ENCODE measurements at regions not wholly inside any gene's neighbourhood (a gene's known extent, or its start where the extent isn't known, plus 50 kb on each side); places are given as distances from the start of the nearest gene placed in this dataset.

GRCh38 chr9:84129529-84129928 is 148.9 kb downstream of the RMI1 start:
- H3K9me3 ChIP-seq (ENCODE audit: low read length): no peaks in the 10 kb centered on the region
- TF ChIP-seq RAD21 (conservative IDR thresholded peaks at IDR 0.05): no peak
- TF ChIP-seq CTCF (IDR thresholded peaks at IDR 0.05; ENCODE audit: poor library complexity, severe bottlenecking): no peak
- no peak for TF ChIP-seq POLR2AphosphoS5 (IDR thresholded peaks at IDR 0.05)
- no peak for TF ChIP-seq MXI1 (conservative IDR thresholded peaks at IDR 0.05; ENCODE audit: poor library complexity, severe bottlenecking)
- no peak for TF ChIP-seq EP300 (conservative IDR thresholded peaks at IDR 0.05; ENCODE audit: poor library complexity, severe bottlenecking)
- no peaks in the 10 kb centered on the region for H3F3A ChIP-seq (ENCODE audit: insufficient read depth, low read length, poor library complexity, severe bottlenecking)

DNA sequence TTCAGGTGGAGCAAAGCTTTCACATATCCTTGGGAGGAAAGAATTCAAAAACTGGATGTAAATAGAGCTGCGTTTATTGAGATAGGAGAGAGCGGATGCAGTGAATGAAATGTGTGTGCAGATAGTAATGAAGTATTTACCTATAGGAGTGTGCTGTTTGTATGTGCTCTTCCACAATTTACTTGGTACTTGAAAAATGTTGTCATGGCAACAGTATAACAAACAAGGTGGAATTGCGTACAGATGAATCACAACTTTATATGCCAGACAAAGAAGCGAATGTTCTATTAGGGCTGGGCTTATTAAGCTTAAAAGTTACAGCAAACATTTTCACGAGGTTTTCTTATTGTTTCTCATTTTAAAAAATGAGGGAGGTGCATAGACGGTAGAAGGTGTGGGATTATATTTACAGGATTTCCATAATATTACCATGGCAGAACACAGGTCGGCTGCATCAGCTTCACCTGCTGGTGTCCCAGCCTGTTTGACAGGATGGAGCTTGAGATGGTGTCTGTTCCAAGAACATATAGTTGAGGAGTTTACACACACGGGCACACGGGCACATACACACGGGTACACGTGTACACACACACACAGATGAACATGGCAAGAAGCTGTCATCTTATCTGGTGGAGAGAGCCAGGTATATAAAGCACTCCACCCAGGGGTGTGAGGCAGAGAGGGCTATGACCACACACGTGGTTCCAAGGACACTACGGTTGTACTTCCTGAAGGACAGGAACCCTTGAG is 155.7 kb downstream of the RMI1 start:
- Histone ChIP-seq H3K9me2 (ENCODE audit: insufficient read depth, low read length) (no peaks in the 10 kb centered on the region), H3K4me3 (ENCODE audit: low read length) (no peak overlapping the region), H3K4me2 (ENCODE audit: low read length) (no peak overlapping the region), H2AFZ (ENCODE audit: low read depth, low read length) (no peak overlapping the region), H3K36me3 (ENCODE audit: insufficient read depth, low read length) (no peaks in the 10 kb centered on the region), H3K9me3 (ENCODE audit: low read length) (no peaks in the 10 kb centered on the region), H3K27me3 (ENCODE audit: insufficient read depth, low read depth, low read length) (peaks cover 20% of the 10 kb centered on the region), H3K9ac (ENCODE audit: low read length) (no peak overlapping the region), H3K79me2 (replicated peaks; ENCODE audit: insufficient read depth, low read length) (no peaks in the 10 kb centered on the region), H3K27ac (ENCODE audit: low read length) (no peak overlapping the region), H4K20me1 (ENCODE audit: insufficient read depth) (no peaks in the 10 kb centered on the region), H3F3A (ENCODE audit: insufficient read depth, low read length, poor library complexity, severe bottlenecking) (no peaks in the 10 kb centered on the region)
- TF ChIP-seq EZH2 (IDR thresholded peaks at IDR 0.05; ENCODE audit: borderline replicate concordance, insufficient read depth, low read length, poor library complexity, severe bottlenecking) (no peak), MXI1 (conservative IDR thresholded peaks at IDR 0.05; ENCODE audit: poor library complexity, severe bottlenecking) (no peak), SMC3 (conservative IDR thresholded peaks at IDR 0.05; ENCODE audit: poor library complexity) (no peak), TAF1 (IDR thresholded peaks at IDR 0.05; ENCODE audit: low read depth) (no peak), EP300 (conservative IDR thresholded peaks at IDR 0.05; ENCODE audit: poor library complexity, severe bottlenecking) (no peak), REST (IDR thresholded peaks at IDR 0.05; ENCODE audit: borderline replicate concordance) (no peak), POLR2AphosphoS5 (IDR thresholded peaks at IDR 0.05) (no peak), RAD21 (conservative IDR thresholded peaks at IDR 0.05) (no peak), CTCF (IDR thresholded peaks at IDR 0.05; ENCODE audit: poor library complexity, severe bottlenecking) (no peak)

More at GRCh38 chr9:84129529-84129928, 148.9 kb downstream of the RMI1 start:
- H2AFZ ChIP-seq (ENCODE audit: low read depth, low read length): no peak overlapping the region
- no peaks in the 10 kb centered on the region for H3K79me2 ChIP-seq (replicated peaks; ENCODE audit: insufficient read depth, low read length)
- no peaks in the 10 kb centered on the region for H3K27me3 ChIP-seq (ENCODE audit: insufficient read depth, low read depth, low read length)
- no peak overlapping the region for H3K4me2 ChIP-seq (ENCODE audit: low read length)
- no peaks in the 10 kb centered on the region for H3K36me3 ChIP-seq (ENCODE audit: insufficient read depth, low read length)
- H3K9me2 ChIP-seq (ENCODE audit: insufficient read depth, low read length): no peaks in the 10 kb centered on the region
- H4K20me1 ChIP-seq (ENCODE audit: insufficient read depth): no peaks in the 10 kb centered on the region
- no peak overlapping the region for H3K9ac ChIP-seq (ENCODE audit: low read length)
- H3K27ac ChIP-seq (ENCODE audit: low read length): no peak overlapping the region
- H3K4me3 ChIP-seq (ENCODE audit: low read length): no peak overlapping the region

All from neural cell (in vitro differentiated cells).